Activated CD4-positive, alpha-beta T cell treated with anti-CD3 and anti-CD28 coated beads, Interleukin-2, Interleukin-4, amounts not matched to agents 100 ng/mL and 50 ng/mL, durations not matched to agents 16 hours and 8 hours (primary cell): ENCODE measurements at regions not wholly inside any gene's neighbourhood (a gene's known extent, or its start where the extent isn't known, plus 50 kb on each side); places are given as distances from the start of the nearest gene placed in this dataset.

Experiments
- DNase-seq: peaks from one replicate; pipeline ENCODE4 v3.0.0-alpha.2; 2020; ENCODE audit warnings: low spot score

DNA sequence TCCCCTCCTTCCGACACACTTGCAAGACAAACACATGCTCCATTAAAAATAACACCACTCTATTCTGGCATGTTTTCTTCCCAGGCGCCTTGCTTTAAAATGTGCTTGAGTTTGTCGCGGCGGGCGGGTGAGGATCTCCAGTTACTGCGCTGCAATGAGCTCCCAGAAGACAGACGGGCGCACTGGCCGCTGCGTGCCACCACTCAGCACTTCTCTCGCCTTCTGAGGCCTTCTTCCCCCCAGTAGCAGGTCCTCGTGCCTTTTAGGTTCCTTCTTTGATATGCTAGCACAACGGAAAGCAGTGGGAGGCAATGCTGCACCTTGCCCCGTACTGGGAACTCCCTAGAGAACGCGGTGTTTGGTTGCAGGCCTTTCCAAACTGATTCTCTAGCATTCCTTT is 279.5 kb upstream of the NR5A2 start:
- DNase-seq, result no peak

- no peak for DNase-seq
These were observed 276.0 kb upstream of the NR5A2 start for GRCh38 chr1:199751506-199751905.

- DNase-seq, result no peak
These were observed 275.4 kb upstream of the NR5A2 start for GRCh38 chr1:199751962-199752687.

DNA sequence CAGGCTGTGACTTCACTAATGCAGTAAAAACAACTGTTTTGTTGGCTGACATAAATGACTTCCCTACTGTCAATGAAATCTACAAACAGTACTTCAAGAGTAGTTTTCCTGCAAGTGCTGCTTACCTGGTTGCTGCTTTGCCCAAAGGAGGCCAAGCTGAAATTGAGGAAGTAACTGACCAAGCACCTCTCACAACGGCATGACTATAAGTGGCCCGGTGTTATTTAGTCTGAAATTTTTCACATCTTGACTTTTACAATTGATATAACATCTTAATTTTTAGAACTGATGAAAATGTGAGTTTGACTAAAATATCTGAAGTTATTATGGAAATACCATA is 274.9 kb upstream of the NR5A2 start:
- no peak for DNase-seq

- no peak for DNase-seq
These were observed 274.0 kb upstream of the NR5A2 start for GRCh38 chr1:199753513-199753912.

- DNase-seq, result no peak
These were observed 271.4 kb upstream of the NR5A2 start for GRCh38 chr1:199756066-199756465.

DNA sequence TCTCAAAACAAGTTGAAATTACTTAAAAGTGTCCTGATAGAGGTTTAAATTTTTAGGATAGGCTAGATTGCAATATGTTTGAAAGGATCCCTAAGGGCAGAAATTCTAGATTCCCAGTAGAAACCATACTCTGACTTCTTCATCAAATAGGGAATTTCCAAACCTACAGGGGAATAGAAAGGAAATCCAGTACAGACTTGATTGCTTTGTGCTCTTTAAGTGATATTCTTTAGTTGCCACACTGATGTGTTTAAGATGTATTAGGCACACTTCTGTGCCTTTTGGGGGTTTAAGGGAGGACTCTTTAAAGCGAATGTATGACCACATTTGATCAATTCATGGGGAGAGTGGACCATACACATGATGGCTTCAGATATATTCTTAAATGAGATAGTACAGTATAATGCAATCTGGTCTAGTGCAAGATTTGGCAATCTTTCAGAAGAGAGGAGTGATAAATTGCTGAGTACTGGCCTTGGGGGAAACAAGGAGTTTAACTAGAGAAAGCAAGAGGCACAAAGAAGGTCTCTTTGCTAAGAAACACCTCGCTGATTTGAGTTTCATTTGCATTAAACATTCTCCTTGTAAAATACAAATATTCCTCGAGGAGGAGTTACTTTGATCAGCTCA is 268.8 kb upstream of the NR5A2 start:
- no peak for DNase-seq

DNA sequence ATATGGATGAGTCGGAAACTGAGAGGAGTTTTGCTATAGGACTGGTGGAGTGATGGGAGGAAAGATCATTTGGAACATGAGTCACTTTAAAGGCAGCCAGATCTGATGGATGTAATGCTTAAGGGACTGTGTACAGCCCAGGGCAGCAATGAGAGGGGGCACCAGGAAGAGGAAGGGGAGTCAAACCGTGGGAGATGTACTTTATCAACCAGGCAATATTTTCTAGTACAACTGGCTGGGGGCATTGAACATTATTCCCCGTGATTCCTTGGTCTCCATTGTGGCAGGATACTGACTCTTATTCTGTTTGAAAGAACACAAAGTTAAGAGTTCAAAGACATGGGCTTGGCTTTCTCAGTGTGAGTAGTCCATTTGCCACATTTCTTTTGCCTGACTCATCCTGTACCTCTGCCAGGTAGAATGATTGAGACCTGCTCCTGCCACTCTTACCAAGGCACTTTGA is 268.2 kb upstream of the NR5A2 start:
- no peak for DNase-seq

DNA sequence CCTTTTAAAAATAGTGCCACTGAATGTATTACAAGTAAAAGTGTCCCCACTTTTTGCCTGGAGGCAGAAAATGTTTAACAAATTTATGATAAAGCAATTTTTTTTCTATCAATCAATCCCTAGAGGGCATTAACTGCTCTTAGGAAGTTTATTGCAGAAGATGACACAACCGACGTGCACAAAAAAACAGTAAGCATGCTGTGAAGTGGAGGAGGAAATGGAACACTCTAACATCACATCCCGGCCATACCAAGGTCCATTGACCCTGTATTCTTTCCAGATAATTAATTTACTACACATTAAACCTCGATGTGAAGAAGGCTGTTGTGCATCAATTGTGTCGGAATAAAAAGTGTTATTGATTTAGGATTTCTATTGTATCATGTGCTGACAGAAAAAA is 264.9 kb upstream of the NR5A2 start:
- DNase-seq, result no peak

DNA sequence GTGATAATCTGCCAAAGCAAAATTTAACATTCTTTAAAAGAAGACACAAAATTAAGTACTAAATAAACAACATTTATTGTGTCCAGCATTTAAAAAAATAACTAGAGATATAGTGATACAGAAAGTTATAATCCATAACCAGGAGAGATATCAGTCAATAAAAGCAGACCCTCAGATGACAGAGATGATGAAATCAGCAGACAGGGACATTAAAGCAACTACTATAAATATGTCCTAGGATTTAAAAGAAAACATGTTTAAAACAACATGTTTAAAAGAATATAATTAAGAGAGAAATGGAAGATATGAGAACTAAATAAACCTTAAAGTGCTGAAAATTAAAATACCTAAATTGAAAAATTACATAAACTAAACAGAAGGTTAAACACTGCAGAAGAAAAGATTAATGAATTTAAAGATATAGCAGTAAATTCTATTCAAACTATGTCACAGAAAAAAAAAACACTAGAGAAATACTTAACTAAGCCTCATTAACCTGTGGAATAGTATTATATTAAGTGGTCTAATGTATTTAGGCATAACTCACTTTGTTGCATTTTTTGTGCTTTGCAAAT is 261.2 kb upstream of the NR5A2 start:
- DNase-seq, result no peak

DNA sequence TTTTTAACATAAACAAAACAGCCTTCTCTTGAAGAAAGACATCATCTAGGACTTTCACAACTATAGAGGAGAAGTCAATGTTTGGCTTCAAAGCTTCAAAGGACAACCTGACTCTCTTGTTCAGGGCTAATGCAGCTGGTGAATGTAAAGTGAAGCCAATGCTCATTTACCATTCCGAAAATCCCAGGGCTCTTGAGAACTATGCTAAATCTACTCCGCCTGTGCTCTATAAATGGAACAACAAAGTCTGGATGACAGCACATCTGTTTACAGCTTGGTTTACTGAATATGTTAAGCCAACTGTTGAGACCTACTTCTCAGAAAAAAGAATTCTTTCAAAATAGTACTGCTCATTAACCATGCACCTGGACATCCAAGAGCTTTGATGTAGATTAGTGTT is 259.8 kb upstream of the NR5A2 start:
- DNase-seq, result no peak

GRCh38 chr1:199774433-199775089 is 252.9 kb upstream of the NR5A2 start:
- no peak for DNase-seq

GRCh38 chr1:199776768-199777497 is 250.6 kb upstream of the NR5A2 start:
- no peak for DNase-seq

DNA sequence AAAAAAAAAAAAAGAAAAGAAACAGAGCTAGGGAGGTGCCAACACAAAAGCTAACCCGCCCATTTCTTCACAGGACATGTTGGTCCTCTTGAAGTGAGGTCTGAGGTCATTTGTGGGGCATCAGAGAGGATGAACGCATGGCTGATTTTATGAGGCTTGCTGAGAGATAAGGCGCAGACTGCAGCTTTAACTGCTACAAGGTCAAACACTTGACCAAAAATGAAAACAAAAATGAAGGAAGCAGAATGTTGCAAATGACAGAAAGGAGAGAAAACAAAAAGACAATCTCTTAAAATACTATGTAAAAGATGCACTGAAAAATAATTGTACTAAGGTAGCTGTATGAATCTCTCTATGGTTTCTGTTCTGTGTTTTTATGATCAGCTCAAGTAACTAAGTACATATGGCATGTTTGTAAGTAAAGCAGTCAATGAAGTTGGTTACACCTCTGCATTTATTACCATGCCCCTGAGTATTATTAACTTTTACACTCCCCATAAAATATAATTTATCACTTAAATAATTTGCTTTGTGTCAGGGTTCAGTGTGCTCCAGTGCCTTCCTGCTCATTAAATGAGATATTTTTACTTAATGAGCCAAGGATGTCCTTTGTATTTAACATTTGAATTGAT is 249.1 kb upstream of the NR5A2 start:
- no peak for DNase-seq

DNA sequence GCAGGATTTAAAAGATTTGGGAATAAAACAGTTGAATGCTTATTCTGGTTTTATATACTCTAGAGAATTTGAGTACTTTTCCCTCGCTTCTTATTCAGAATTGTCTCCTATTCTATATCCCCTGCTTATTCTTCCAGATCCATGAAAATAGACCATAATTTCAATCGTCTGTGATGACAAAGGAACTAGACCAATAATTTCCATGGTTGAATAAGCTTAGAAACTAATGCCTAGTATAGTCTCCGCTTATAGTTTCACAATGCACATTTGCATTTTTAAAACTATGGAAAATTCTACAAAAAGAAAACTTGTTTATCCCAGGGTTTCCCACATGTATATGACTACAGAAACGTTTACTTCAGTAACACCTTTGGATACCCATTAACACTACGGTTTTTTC is 247.4 kb upstream of the NR5A2 start:
- no peak for DNase-seq

- no peak for DNase-seq
These were observed 246.4 kb upstream of the NR5A2 start for GRCh38 chr1:199780948-199781670.

DNA sequence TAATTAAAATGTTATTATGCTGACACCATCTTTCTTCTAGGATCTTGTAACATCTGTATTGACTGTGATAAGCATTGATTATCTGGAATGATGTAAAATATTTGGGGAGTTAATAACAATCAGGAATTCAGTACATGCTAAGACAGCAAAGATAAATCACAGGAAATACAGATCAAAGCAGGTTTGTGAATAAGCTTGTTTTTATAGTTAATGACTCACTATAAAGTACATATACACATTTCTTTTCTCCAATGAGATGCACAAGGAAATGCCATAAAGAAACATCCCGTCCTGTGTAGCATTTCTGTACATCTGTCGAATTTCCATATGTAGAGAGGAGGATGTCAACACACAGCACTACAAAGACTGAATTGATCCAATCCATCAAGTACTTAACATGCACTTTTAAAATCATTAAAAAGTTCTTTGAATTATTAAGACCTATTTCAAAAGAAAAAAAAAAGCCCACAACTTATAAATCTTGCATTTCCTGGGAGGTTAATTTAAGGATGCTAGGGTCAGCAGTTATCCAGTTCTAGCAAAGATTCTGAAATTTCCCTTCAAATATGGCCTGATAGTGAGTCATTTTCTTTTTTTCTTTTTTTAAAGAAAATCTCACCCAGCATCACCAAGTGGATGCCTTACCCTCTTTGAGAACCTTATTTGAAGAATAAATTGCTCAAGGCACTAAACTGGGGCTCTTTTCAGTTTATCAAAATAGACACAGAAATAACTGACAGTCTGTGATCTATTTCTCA is 243.2 kb upstream of the NR5A2 start:
- no peak for DNase-seq

DNA sequence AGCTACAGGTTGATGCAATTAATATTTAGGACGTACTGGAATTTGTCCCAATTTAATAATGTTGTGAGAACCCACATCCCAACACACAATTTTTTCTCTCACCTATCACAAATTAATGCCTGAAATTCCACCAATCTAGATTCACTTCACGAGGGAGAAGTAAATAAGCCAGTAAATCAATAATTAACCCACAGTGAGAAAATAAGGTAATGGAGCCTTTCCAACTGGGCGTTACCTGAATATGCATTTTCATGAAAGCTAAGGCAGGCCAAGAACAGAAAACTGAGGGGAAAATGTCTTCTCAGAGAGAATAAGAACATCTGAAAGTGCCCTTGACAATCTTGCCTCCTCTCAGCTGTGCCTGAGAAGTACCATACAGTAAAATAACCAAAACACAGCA is 240.8 kb upstream of the NR5A2 start:
- no peak for DNase-seq

DNA sequence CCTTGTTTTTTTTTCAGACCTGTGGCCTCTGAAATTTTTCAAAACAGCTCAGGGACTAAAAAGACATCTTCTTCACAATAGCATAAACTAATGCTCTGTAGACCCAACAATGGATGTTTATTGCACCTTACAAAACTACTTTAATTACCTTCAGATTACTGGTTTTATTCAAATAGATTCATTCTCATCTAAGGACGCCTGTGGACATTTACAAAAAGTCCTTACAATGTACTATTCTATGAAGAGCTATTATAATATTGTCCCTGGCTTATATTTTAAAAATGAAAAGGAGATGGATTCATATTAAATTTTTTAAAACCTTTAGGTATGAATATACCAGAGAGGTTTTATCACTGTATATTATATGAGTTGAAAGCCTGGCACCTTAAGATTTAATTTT is 238.4 kb upstream of the NR5A2 start:
- no peak for DNase-seq

- DNase-seq, result no peak
These were observed 236.0 kb upstream of the NR5A2 start for GRCh38 chr1:199791495-199791894.

DNA sequence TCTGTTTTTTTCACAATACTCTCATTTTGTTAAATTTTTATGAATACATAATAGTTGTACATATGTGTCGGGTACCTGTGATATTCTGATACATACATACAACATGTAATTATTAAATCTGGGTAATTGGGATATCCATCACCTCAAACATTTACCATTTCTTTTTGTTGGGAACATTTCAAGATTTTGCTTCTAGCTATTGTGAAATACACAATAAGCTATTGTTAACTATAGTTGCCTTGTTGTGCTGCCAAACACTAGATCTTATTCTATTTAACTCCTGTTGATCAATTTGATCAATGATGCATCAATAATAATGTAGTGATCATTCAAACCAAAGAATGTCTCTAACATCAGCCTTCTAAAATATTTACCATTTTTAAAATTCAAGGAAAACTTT is 234.6 kb upstream of the NR5A2 start:
- no peak for DNase-seq
